ENCODE measurements at regions not wholly inside any gene's neighbourhood (a gene's known extent, or its start where the extent isn't known, plus 50 kb on each side); places are given as distances from the start of the nearest gene placed in this dataset.

DNA sequence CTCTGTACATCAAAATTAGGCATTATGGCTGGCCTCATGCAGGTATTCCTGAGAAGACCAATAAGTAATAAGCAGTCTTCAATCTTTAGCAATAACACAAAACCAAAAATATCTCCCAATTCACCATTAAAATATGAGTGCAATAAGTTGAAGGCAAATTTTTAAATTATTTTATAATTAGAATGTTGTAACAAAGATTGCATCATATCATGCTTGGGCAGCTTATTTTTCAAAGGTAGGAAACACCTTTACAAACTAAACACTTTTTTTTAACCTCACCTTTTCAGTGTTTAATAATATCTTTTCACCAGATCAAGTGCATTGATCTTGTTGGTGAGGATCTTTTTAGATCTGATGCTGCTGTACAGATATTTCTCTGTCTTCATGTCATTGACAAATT, 592.9 kb upstream of the PITX2 start:
- in situ Hi-C loops (cut with MboI) (no loop called here), intact Hi-C loops (cut with micrococcal nuclease; ENCODE audit: unreplicated experiment) (no loop called here)
- no peaks in the 10 kb centered on the region for H4K20me1 ChIP-seq (ENCODE audit: control insufficient read depth, insufficient read depth)
- no peak overlapping the region for H3K27ac ChIP-seq (ENCODE audit: control insufficient read depth, insufficient read depth)
- BruUV-seq (replicated peaks), result no TSS peak
- H2AFZ ChIP-seq (ENCODE audit: control insufficient read depth, low read depth, low read length), result no peak overlapping the region
- H3K4me1 ChIP-seq (ENCODE audit: control insufficient read depth, insufficient read depth, low read length), result no peaks in the 10 kb centered on the region
- no peak for ATAC-seq
- ChIA-PET RAD21 (ENCODE audit: unreplicated experiment) (no interaction called here), SMC1A (ENCODE audit: uncharacterized antibody, unreplicated experiment) (no interaction called here), CTCF (no interaction called here), POLR2A (no interaction called here)
- no peaks in the 10 kb centered on the region for H3K36me3 ChIP-seq (ENCODE audit: control insufficient read depth in 2 of 2, insufficient read depth in 2 of 2, low read length in 1 of 2)
- H3K9me3 ChIP-seq (replicated peaks; ENCODE audit: control insufficient read depth, insufficient read depth, low read length), result no peaks in the 10 kb centered on the region
- DNase-seq (ENCODE audit: low read depth, low spot score), result no peak
- H3K9ac ChIP-seq (ENCODE audit: control insufficient read depth, insufficient read depth, low read length), result no peak overlapping the region
- no peaks in the 10 kb centered on the region for H3K79me2 ChIP-seq (ENCODE audit: control insufficient read depth, insufficient read depth, low read length)
- no peak for FAIRE-seq
- H3K4me2 ChIP-seq (ENCODE audit: control insufficient read depth, insufficient read depth), result no peak overlapping the region
- H3K27me3 ChIP-seq (replicated peaks in 1 of 2; ENCODE audit: control insufficient read depth in 2 of 2, insufficient read depth in 2 of 2, low read length in 1 of 2), result no peaks in the 10 kb centered on the region
- H3K4me3 ChIP-seq, result no peak overlapping the region
- no peak for TF ChIP-seq SPI1 (IDR thresholded peaks at IDR 0.05; ENCODE audit: borderline replicate concordance, insufficient read depth, low read depth, low read length)
- TF ChIP-seq USF2 (IDR thresholded peaks at IDR 0.05; ENCODE audit: borderline replicate concordance, low read depth, low read length), result no peak
- no peak for TF ChIP-seq POU2F2 (IDR thresholded peaks at IDR 0.05; ENCODE audit: borderline replicate concordance, low read depth, low read length)
- no peak for TF ChIP-seq BHLHE40 (IDR thresholded peaks at IDR 0.05; ENCODE audit: borderline replicate concordance in 1 of 2, low read depth in 2 of 2, low read length in 1 of 2)
- TF ChIP-seq STAT3 (IDR thresholded peaks at IDR 0.05; ENCODE audit: low read depth, low read length), result no peak
- TF ChIP-seq NFYA (IDR thresholded peaks at IDR 0.05; ENCODE audit: borderline replicate concordance, low read depth, low read length), result no peak
- no peak for TF ChIP-seq MEF2B (IDR thresholded peaks at IDR 0.05; ENCODE audit: partially characterized antibody, poor library complexity, severe bottlenecking)
- TF ChIP-seq HCFC1 (IDR thresholded peaks at IDR 0.05; ENCODE audit: low read length), result no peak
- TF ChIP-seq ZNF592 (IDR thresholded peaks at IDR 0.05), result no peak
- TF ChIP-seq, protein P1, sequence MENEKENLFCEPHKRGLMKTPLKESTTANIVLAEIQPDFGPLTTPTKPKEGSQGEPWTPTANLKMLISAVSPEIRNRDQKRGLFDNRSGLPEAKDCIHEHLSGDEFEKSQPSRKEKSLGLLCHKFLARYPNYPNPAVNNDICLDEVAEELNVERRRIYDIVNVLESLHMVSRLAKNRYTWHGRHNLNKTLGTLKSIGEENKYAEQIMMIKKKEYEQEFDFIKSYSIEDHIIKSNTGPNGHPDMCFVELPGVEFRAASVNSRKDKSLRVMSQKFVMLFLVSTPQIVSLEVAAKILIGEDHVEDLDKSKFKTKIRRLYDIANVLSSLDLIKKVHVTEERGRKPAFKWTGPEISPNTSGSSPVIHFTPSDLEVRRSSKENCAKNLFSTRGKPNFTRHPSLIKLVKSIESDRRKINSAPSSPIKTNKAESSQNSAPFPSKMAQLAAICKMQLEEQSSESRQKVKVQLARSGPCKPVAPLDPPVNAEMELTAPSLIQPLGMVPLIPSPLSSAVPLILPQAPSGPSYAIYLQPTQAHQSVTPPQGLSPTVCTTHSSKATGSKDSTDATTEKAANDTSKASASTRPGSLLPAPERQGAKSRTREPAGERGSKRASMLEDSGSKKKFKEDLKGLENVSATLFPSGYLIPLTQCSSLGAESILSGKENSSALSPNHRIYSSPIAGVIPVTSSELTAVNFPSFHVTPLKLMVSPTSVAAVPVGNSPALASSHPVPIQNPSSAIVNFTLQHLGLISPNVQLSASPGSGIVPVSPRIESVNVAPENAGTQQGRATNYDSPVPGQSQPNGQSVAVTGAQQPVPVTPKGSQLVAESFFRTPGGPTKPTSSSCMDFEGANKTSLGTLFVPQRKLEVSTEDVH (IDR thresholded peaks at IDR 0.05; ENCODE audit: low read depth, partially characterized antibody), result no peak
- no peak for TF ChIP-seq CHD1 (IDR thresholded peaks at IDR 0.05; ENCODE audit: low read depth, low read length)
- TF ChIP-seq ZNF274 (IDR thresholded peaks at IDR 0.05; ENCODE audit: insufficient read depth, insufficient read length), result no peak
- no peak for TF ChIP-seq SUPT20H (IDR thresholded peaks at IDR 0.05; ENCODE audit: borderline replicate concordance, control insufficient read depth, low read depth, low read length)
- TF ChIP-seq, protein P2, sequence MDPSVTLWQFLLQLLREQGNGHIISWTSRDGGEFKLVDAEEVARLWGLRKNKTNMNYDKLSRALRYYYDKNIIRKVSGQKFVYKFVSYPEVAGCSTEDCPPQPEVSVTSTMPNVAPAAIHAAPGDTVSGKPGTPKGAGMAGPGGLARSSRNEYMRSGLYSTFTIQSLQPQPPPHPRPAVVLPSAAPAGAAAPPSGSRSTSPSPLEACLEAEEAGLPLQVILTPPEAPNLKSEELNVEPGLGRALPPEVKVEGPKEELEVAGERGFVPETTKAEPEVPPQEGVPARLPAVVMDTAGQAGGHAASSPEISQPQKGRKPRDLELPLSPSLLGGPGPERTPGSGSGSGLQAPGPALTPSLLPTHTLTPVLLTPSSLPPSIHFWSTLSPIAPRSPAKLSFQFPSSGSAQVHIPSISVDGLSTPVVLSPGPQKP (IDR thresholded peaks at IDR 0.05; ENCODE audit: low read depth, low read length), result no peak
- TF ChIP-seq NFIC (IDR thresholded peaks at IDR 0.05; ENCODE audit: low read depth, low read length), result no peak
- TF ChIP-seq SMC3 (IDR thresholded peaks at IDR 0.05; ENCODE audit: borderline replicate concordance, low read length), result no peak
- TF ChIP-seq KDM1A (IDR thresholded peaks at IDR 0.05; ENCODE audit: borderline replicate concordance), result no peak
